ENCODE measurements at regions not wholly inside any gene's neighbourhood (a gene's known extent, or its start where the extent isn't known, plus 50 kb on each side); places are given as distances from the start of the nearest gene placed in this dataset.

DNA sequence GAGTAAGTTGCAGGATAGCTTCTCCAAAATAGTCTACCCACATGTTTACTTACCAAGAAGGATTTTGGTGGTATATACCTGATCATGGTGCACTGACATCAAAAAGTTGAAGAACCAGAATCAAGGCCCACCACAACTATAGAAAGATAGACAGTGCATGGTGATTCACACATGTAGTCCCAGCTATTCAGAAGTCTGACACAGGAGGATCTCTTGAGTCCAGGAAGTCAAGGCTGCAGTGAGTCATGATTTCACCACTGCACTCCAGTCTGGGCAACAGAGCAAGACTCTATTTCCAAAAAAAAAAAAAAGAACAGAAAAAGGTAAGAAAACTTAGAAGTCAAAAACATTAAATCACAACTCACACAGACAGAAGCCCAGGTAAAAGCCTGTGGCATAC, 422.2 kb upstream of the FOXG1 start:
- H3K4me1 ChIP-seq (ENCODE audit: control insufficient read depth, insufficient read depth, low read length) = no peaks in the 10 kb centered on the region
- H4K5ac ChIP-seq (ENCODE audit: low read depth, low read length) = no peak overlapping the region
- ATAC-seq (ENCODE audit: low read depth) = no peak
- in situ Hi-C loops (cut with MboI; ENCODE audit: low sequenced_read_pairs) (no loop called here), intact Hi-C loops (cut with micrococcal nuclease) (no loop called here), dilution Hi-C loops (cut with HindIII; ENCODE audit: low sequenced_read_pairs, unreplicated experiment) (no loop called here)
- H3K4ac ChIP-seq (ENCODE audit: low read depth, low read length) = no peak overlapping the region
- BruUV-seq (replicated peaks) = no TSS peak
- H4K8ac ChIP-seq (ENCODE audit: low read depth in 2 of 2, low read length in 2 of 2) = no peak overlapping the region
- DNase-seq = no peak
- H3K27ac ChIP-seq (ENCODE audit: insufficient read depth, low read length) = no peak overlapping the region
- no peak overlapping the region for H2AK9ac ChIP-seq (replicated peaks; ENCODE audit: low read depth, low read length, poor library complexity)
- H3K4me3 ChIP-seq (ENCODE audit: insufficient read depth, low read depth, low read length) = no peak overlapping the region
- no peak overlapping the region for H2BK20ac ChIP-seq (ENCODE audit: low read depth, low read length)
- H4K20me1 ChIP-seq (ENCODE audit: insufficient read depth, low read length) = no peaks in the 10 kb centered on the region
- H3K56ac ChIP-seq (ENCODE audit: extremely low read depth, insufficient read depth, low read length) = no peak overlapping the region
- H3K9me3 ChIP-seq (ENCODE audit: control insufficient read depth, insufficient read depth, low read length) = peaks cover 5% of the 10 kb centered on the region
- CTCF ChIA-PET = interaction anchor here (0.7 kb wide), 1 partner anchor 697 kb away, joined by 3 read pairs; no protein-coding TSS in a partner anchor
- H3K9me1 ChIP-seq (ENCODE audit: insufficient read depth, low read length) = no peaks in the 10 kb centered on the region
- no peak overlapping the region for H3K18ac ChIP-seq (ENCODE audit: low read depth, low read length)
- no peaks in the 10 kb centered on the region for H3K79me1 ChIP-seq (ENCODE audit: low read depth in 1 of 2, low read length in 2 of 2)
- H2BK15ac ChIP-seq (ENCODE audit: low read depth, low read length) = no peak overlapping the region
- H3K14ac ChIP-seq (replicated peaks; ENCODE audit: low read depth, low read length) = no peak overlapping the region
- no peaks in the 10 kb centered on the region for H3K36me3 ChIP-seq (ENCODE audit: control insufficient read depth, insufficient read depth, low read length)
- no peak overlapping the region for H2AK5ac ChIP-seq (ENCODE audit: low read depth, low read length)
- POLR2A ChIA-PET (ENCODE audit: unreplicated experiment) = no interaction called here
- H2AFZ ChIP-seq (replicated peaks; ENCODE audit: low read length, poor library complexity) = no peak overlapping the region
- H3K4me2 ChIP-seq (ENCODE audit: low read depth, low read length) = no peak overlapping the region
- no peak overlapping the region for H2BK120ac ChIP-seq (ENCODE audit: low read depth, low read length)
- H3K9ac ChIP-seq (ENCODE audit: low read depth, low read length) = no peak overlapping the region
- no peak for TF ChIP-seq FOS (IDR thresholded peaks at IDR 0.05; ENCODE audit: low read depth, low read length)
- no peak for TF ChIP-seq MXI1 (IDR thresholded peaks at IDR 0.05; ENCODE audit: borderline replicate concordance, low read depth, low read length)
- TF ChIP-seq MAFK (IDR thresholded peaks at IDR 0.05; ENCODE audit: low read depth, low read length) = no peak
- no peak for TF ChIP-seq RCOR1 (IDR thresholded peaks at IDR 0.05; ENCODE audit: insufficient replicate concordance, low read length)
- no peak for TF ChIP-seq POLR2A (IDR thresholded peaks at IDR 0.05; ENCODE audit: low read depth, low read length)
- no peak for TF ChIP-seq RFX5 (IDR thresholded peaks at IDR 0.05; ENCODE audit: low read depth, low read length)
- TF ChIP-seq, protein P1, sequence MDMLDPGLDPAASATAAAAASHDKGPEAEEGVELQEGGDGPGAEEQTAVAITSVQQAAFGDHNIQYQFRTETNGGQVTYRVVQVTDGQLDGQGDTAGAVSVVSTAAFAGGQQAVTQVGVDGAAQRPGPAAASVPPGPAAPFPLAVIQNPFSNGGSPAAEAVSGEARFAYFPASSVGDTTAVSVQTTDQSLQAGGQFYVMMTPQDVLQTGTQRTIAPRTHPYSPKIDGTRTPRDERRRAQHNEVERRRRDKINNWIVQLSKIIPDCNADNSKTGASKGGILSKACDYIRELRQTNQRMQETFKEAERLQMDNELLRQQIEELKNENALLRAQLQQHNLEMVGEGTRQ (IDR thresholded peaks at IDR 0.05; ENCODE audit: low read depth, low read length) = no peak
- H4K91ac ChIP-seq (ENCODE audit: insufficient read depth, low read depth, low read length) = no peak overlapping the region
- no peaks in the 10 kb centered on the region for H3K27me3 ChIP-seq (ENCODE audit: control insufficient read depth, insufficient read depth, low read length)
- no peak overlapping the region for H3K23ac ChIP-seq (ENCODE audit: low read depth, low read length)
- no peak overlapping the region for H2BK5ac ChIP-seq (ENCODE audit: low read depth, low read length, poor library complexity, severe bottlenecking)

Measured in IMR-90 (cell line).